Tibial nerve (tissue), 4 donors: ENCODE measurements at regions not wholly inside any gene's neighbourhood (a gene's known extent, or its start where the extent isn't known, plus 50 kb on each side); places are given as distances from the start of the nearest gene placed in this dataset.
"Not testable (repeated sequence)": the region's sequence is repeated elsewhere in the genome, so short reads cannot be mapped to it uniquely, and the experiment has no call there.

Experiments used
- DNase-seq, 2 donors: peaks; one replicate each; pipeline ENCODE4 v3.0.0-alpha.2; 2019; ENCODE audit warnings: low spot score in 2 of 2
- H3K27ac ChIP-seq, 4 donors: fragments of 200-600 bp; sonication (generic) in 3 of 4; one replicate each; pipeline ENCODE4 v1.5.1; 2017 to 2019; ENCODE audit warnings: mild to moderate bottlenecking in 1 of 4
- H3K27me3 ChIP-seq, 2 donors: fragments of 200-600 bp; sonication (generic) in 1 of 2; one replicate each; pipeline versions ENCODE4 v1.5.1 to v1.6.0; 2017 to 2019
- H3K36me3 ChIP-seq, 3 donors: fragments of 200-600 bp; sonication (generic); one replicate each; pipeline ENCODE4 v1.5.1; 2018 to 2019
- H3K4me1 ChIP-seq, 4 donors: fragments of 200-600 bp; sonication (generic) in 3 of 4; one replicate each; pipeline ENCODE4 v1.5.1; 2017 to 2019
- H3K4me3 ChIP-seq, 4 donors: fragments of 200-600 bp; sonication (generic) in 3 of 4; one replicate each; pipeline ENCODE4 v1.5.1; 2017 to 2019; ENCODE audit warnings: mild to moderate bottlenecking in 1 of 4, moderate library complexity in 1 of 4
- H3K9me3 ChIP-seq, 4 donors: fragments of 200-600 bp; sonication (generic) in 3 of 4; one replicate each; pipeline ENCODE4 v1.5.1; 2017 to 2019
- EP300 ChIP-seq, 2 donors: sonication (generic); formaldehyde crosslinking; IDR thresholded peaks; one replicate each; pipeline ENCODE4 v1.6.1; 2017; ENCODE audit warnings: antibody characterized with exemption in 2 of 2, mild to moderate bottlenecking in 1 of 2
- POLR2A ChIP-seq, 2 donors: fragments of 450-650 bp; IDR thresholded peaks; one replicate each; pipeline ENCODE4 v1.6.1; 2017; ENCODE audit warnings: antibody characterized with exemption in 2 of 2, mild to moderate bottlenecking in 2 of 2, moderate library complexity in 2 of 2
- WGBS, 2 donors: methylation state at CpG; one replicate each; pipeline ENCODE4 v1.1.5; 2018; 5-methylcytosine and 5-hydroxymethylcytosine counted together
- TF ChIP-seq, protein P1 (sequence below), 5 experiments: fragments of 200-600 bp in 3 of 5; fragments of 450-650 bp in 2 of 5; sonication (generic) in 3 of 5; IDR thresholded peaks; one replicate each; pipeline ENCODE4 v1.5.1; 2016 to 2019; ENCODE audit warnings: antibody characterized with exemption in 5 of 5, mild to moderate bottlenecking in 3 of 5, moderate library complexity in 2 of 5

- H3K27me3 ChIP-seq, H3K27ac ChIP-seq, H3K9me3 ChIP-seq, H3K4me1 ChIP-seq, H3K4me3 ChIP-seq: not testable (repeated sequence)
- DNase-seq, result peak in 1 of 2 donors; percentile 53
- H3K36me3 ChIP-seq, result peaks cover 0 to 54% (median 0%) of the 10 kb centered on the region in 3 donors
- TF ChIP-seq, protein P1, sequence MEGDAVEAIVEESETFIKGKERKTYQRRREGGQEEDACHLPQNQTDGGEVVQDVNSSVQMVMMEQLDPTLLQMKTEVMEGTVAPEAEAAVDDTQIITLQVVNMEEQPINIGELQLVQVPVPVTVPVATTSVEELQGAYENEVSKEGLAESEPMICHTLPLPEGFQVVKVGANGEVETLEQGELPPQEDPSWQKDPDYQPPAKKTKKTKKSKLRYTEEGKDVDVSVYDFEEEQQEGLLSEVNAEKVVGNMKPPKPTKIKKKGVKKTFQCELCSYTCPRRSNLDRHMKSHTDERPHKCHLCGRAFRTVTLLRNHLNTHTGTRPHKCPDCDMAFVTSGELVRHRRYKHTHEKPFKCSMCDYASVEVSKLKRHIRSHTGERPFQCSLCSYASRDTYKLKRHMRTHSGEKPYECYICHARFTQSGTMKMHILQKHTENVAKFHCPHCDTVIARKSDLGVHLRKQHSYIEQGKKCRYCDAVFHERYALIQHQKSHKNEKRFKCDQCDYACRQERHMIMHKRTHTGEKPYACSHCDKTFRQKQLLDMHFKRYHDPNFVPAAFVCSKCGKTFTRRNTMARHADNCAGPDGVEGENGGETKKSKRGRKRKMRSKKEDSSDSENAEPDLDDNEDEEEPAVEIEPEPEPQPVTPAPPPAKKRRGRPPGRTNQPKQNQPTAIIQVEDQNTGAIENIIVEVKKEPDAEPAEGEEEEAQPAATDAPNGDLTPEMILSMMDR (IDR thresholded peaks at IDR 0.05), result peak; percentile 18 to 31 (median 26)
- 45 to 67% methylated on average over 5 of the region's 5 CpGs for WGBS, 2 donors
These were observed 183.7 kb downstream of the ADRA2C start for GRCh38 chr4:3949916-3950315.

DNA sequence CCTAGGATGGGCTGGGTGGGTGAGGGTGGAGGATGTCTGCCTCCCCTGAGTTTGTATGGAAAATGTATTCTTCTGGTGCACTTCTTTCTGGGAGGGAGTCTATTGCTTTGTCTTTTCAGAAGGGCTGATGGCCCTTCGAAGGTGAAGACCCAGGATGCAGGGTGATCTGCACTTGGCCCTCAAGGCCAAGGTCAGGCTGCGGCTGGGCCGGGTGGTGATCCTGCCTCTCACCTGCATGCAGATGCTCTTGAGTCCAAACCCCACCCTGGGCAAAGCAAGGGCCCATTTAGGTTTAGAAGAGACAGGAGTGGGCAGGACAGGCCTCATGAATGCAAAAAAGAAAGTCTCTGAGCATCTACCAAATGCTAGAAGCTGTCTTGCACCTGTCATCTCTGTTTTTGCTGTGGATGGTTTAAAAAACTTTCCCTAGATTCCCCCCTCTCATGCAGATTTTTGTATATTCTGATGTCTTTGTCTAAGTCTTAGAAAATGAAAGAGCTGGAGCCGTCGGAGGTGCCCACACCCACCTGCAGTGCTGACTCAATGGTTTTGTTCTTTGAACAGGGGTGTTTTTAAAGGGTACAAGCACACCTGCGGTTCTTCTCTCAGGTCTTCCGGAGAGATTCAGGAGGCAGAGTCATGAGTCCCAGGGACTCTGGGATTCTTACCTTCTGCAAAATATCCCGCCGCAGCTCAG, 186.4 kb downstream of the ADRA2C start:
- not testable (repeated sequence) for H3K27ac ChIP-seq, DNase-seq, H3K4me3 ChIP-seq, H3K9me3 ChIP-seq, H3K27me3 ChIP-seq
- peaks cover 0 to 14% (median 0%) of the 10 kb centered on the region in 4 donors for H3K4me1 ChIP-seq
- WGBS, 2 donors, result 79 to 88% methylated on average over 6 to 9 of the region's 9 CpGs
- peaks cover 0 to 32% (median 0%) of the 10 kb centered on the region in 3 donors for H3K36me3 ChIP-seq

- H3K27ac ChIP-seq, H3K9me3 ChIP-seq, DNase-seq, H3K4me3 ChIP-seq, H3K27me3 ChIP-seq: not testable (repeated sequence)
- peaks cover 0 to 27% (median 0%) of the 10 kb centered on the region in 3 donors for H3K36me3 ChIP-seq
- H3K4me1 ChIP-seq, result peaks cover 0 to 14% (median 0%) of the 10 kb centered on the region in 4 donors
- WGBS, 2 donors, result 54 to 67% methylated on average over 3 to 4 of the region's 4 CpGs
These were observed 186.9 kb downstream of the ADRA2C start for GRCh38 chr4:3953140-3953489.

DNA sequence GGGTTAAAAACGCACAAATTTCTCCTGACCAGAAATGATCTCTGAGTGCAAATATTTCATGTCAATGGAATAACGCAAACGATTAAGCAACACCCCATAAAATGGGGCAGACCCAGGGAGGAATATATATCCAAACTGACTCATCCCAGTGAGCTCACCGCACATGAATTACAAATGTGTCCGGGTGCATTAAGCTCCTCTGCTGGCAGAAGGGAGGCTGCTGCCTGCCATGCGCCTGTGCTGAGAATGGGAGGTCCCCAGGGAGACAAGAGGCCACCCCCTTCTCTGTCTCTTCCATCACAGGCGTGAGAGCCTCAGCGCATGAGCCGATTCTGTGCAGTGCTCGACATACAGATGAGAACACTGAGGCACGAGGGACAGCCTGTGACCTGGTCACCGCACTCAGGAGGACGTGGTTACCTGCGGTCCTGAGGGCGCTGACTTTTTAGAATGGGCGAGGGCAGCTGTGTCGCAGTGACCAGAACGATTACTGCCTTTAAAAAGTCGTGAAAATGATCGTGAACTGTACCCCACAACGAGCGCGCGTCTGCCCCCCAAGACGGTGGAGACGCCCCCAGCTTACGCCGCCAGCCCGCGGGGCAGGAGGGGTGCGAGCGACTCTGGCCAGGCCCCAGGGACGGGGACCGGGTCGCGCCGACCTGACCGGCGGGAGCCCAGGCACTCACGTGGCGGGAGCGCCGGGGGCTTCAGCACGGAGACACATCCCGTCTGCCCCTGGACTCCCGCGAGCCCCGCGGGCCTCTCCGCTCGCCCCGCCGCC, 188.5 kb downstream of the ADRA2C start:
- Histone ChIP-seq H3K4me1 (peaks cover 0 to 14% (median 0%) of the 10 kb centered on the region in 4 donors), H3K4me3 (peak overlapping the region; percentile 70 to 90 (median 78)), H3K36me3 (peaks cover 0 to 17% (median 0%) of the 10 kb centered on the region in 3 donors), H3K27ac (peak overlapping the region; percentile 76 to 92 (median 84))
- not testable (repeated sequence) for H3K9me3 ChIP-seq, H3K27me3 ChIP-seq
- DNase-seq, result peak in 1 of 2 donors; percentile 31
- TF ChIP-seq EP300 (IDR thresholded peaks at IDR 0.05), result peak in 1 of 2 donors; percentile 21
- whole genome bisulfite sequencing, 2 donors, result 1% methylated on average over 17 to 32 of the region's 53 CpGs

DNA sequence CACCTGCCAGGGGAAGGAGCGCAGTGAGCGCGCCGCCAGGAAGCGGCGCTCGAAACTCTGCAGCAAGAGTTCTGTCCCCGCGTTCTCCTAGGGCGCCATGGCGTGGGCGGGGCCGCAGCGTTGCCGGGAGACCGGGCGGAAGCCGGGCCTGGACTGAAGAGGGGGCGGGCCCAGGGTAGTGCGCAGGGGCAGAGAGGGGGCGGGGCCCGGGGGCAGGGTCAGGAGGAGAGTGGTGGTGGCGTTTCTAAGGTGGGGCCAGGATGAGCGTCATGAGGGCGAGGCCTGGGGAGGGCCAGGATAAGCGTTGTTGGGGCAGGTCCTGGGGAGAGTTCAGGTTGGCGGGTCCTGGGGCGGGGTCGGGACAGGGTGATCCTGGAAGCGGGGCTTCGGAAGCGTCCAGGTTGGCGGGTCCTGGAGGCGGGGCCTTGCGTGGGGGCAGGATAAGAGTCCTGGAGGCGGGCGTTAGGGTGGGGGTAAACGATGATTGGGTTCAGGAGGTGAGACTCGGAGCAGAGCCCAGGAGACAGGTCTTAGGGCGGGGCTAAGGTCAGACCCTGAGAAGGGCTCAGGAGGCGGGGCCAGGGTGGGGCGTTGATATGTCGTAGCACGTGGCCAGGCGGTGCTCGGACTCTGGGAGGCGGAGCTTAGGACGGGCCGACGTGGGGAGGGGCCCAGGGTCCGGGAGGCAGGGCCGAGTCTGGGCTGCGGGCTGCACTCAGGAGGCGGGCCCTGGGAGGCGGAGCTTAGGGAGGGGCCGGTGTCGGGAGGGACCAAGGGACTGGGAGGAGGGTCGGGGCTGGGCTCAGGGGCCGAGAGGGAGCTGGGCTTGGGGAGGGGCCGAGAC, 189.4 kb downstream of the ADRA2C start:
- Histone ChIP-seq H3K36me3 (peaks cover 0 to 16% (median 0%) of the 10 kb centered on the region in 3 donors), H3K4me3 (peak overlapping the region; percentile 70 to 90 (median 78)), H3K4me1 (peaks cover 0 to 14% (median 0%) of the 10 kb centered on the region in 4 donors), H3K27ac (peak overlapping the region; percentile 76 to 92 (median 84))
- H3K27me3 ChIP-seq, H3K9me3 ChIP-seq: not testable (repeated sequence)
- WGBS, 2 donors, result 1 to 2% methylated on average over 51 to 59 of the region's 60 CpGs
- peak in 1 of 2 donors; percentile 63 for TF ChIP-seq POLR2A (IDR thresholded peaks at IDR 0.05)
- peak; percentile 33 to 65 for TF ChIP-seq EP300 (IDR thresholded peaks at IDR 0.05)
- DNase-seq, result peak; percentile 98

DNA sequence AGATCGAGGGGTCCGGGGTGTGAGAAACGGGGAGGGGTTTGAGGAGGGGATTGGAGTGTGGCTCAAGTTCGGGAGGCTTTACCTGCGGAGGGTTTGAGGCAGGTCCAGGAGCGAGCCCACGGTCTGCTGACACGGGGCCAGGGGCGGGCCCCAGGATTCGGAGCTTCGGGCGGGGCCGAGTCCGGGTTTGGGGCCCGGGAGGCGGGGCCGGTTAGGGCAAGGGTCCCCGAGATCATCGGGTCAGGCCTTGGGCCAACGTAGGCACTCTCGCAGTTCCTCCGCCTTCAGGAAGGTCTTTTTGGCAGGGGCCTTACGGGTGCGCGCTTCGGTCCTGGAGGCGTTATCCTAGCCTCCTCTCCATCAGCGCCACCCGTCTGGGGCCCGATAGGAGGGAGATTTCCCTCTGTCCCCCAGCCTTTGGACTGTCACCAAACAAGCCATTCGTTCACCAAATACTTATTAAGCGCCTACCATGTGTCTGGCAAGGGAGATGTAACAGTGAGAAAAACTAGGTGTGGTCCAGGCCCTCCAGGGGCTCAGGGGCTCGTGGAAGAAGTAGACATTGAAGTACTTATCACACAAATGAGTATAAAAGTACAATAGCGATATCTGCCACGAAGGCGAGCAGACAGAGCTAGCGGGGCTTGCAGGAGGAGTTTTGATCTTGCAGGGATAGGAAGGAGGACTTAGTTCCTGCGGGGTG, 190.1 kb downstream of the ADRA2C start:
- not testable (repeated sequence) for DNase-seq, H3K27me3 ChIP-seq, H3K9me3 ChIP-seq
- Histone ChIP-seq H3K4me1 (peaks cover 0 to 14% (median 0%) of the 10 kb centered on the region in 4 donors), H3K4me3 (peak overlapping the region; percentile 70 to 90 (median 78)), H3K27ac (peak overlapping the region; percentile 76 to 92 (median 84)), H3K36me3 (peaks cover 0 to 12% (median 0%) of the 10 kb centered on the region in 3 donors)
- 5 to 10% methylated on average over 29 to 35 of the region's 38 CpGs for WGBS, 2 donors

DNA sequence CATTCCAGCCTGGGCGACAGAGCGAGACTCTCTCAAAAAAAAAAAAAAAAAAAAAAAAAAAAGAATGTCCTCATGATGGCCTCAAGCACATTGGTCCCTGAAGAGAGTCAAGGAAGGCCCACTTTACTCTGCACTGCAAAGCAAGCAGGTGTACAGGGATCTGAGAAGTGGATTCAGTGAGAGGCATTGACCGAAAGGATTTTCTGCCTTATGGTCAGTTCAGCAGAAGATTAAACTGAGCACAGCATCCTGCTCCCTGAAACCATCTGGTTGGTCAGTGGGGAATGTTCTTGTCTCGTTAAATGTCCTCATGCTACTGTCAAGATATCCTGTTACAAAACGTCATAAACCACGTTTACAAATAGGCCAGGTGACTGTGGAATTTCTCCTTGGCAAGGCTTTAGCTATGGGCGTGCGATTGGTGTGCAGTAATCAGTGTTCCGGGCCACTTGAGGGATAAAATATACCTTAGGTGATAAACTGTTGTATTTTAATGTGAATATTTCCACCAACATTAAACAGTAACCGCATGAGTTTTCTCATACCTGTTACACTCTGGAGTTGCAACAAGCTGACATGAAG, 195.0 kb downstream of the ADRA2C start:
- not testable (repeated sequence) for H3K27ac ChIP-seq, H3K27me3 ChIP-seq, DNase-seq, H3K4me1 ChIP-seq, H3K9me3 ChIP-seq, H3K36me3 ChIP-seq, H3K4me3 ChIP-seq
- 68 to 69% methylated on average over 8 to 10 of the region's 10 CpGs for WGBS, 2 donors

GRCh38 chr4:3964572-3965278, 198.5 kb downstream of the ADRA2C start:
- not testable (repeated sequence) for H3K27me3 ChIP-seq, H3K4me3 ChIP-seq, H3K9me3 ChIP-seq, H3K36me3 ChIP-seq, DNase-seq, H3K4me1 ChIP-seq, H3K27ac ChIP-seq
- 86 to 89% methylated on average over 24 of the region's 24 CpGs for WGBS, 2 donors

DNA sequence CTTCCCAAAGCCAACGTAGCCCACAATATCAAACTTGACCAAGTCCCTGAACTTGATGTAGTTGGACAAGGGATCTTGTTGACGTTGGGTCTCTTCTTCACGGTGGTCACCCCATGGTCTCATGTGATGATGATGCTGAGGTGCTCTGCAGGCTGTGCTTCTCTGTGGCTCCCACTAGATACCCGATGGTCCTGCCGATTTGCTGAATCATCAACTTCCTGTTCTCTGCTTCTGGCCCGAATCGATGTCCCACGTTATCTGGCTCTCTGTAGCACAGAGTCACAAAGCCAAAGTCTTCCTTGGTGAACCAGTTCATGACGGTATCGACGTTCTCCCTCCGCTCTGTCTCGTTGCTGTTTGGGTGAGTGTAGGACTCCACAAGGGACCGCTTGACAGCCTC, 201.0 kb downstream of the ADRA2C start:
- H3K36me3 ChIP-seq, DNase-seq, H3K9me3 ChIP-seq, H3K27ac ChIP-seq, H3K27me3 ChIP-seq, H3K4me1 ChIP-seq, H3K4me3 ChIP-seq: not testable (repeated sequence)
- WGBS, 2 donors, result 83 to 89% methylated on average over 14 of the region's 14 CpGs

GRCh38 chr4:3972626-3973025, 206.4 kb downstream of the ADRA2C start:
- H3K36me3 ChIP-seq, H3K9me3 ChIP-seq, H3K4me1 ChIP-seq, H3K4me3 ChIP-seq, DNase-seq, H3K27me3 ChIP-seq, H3K27ac ChIP-seq: not testable (repeated sequence)
- WGBS, 2 donors, result 33 to 35% methylated on average over 2 of the region's 2 CpGs
